Liver (tissue), 3 donors: ENCODE measurements at regions not wholly inside any gene's neighbourhood (a gene's known extent, or its start where the extent isn't known, plus 50 kb on each side); places are given as distances from the start of the nearest gene placed in this dataset.

ENCODE experiments used
- ATF3 ChIP-seq: IDR thresholded peaks from 2 replicates; pipeline ENCODE4 v1.6.1; 2016; ENCODE audit warnings: antibody characterized with exemption
- CTCF ChIP-seq: fragments of 150-350 bp; IDR thresholded peaks from 2 replicates; pipeline ENCODE4 v1.5.1; 2017; ENCODE audit warnings: improper control_type of control experiment, low read depth, low read length; ENCODE audit not compliant: missing input control
- FOXA1 ChIP-seq: IDR thresholded peaks from 2 replicates; pipeline ENCODE4 v1.6.1; 2016; ENCODE audit warnings: antibody characterized with exemption
- GABPA ChIP-seq, 2 donors: IDR thresholded peaks in 1 of 2; conservative IDR thresholded peaks in 1 of 2; 2 replicates each; pipeline ENCODE4 v1.6.1; 2016; ENCODE audit warnings: antibody characterized with exemption in 2 of 2, mild to moderate bottlenecking in 1 of 2, moderate library complexity in 1 of 2
- HNF4G ChIP-seq: IDR thresholded peaks from 2 replicates; pipeline ENCODE4 v1.6.1; 2016; ENCODE audit warnings: antibody characterized with exemption
- MAX ChIP-seq: IDR thresholded peaks from 2 replicates; pipeline ENCODE4 v1.6.1; 2016; ENCODE audit warnings: antibody characterized with exemption
- RAD21 ChIP-seq, 2 donors: IDR thresholded peaks; 2 replicates each; pipeline ENCODE4 v1.6.1; 2016; ENCODE audit warnings: antibody characterized with exemption in 2 of 2, mild to moderate bottlenecking in 2 of 2
- RXRA ChIP-seq, 2 donors: IDR thresholded peaks; 2 replicates each; pipeline ENCODE4 v1.6.1; 2017 to 2018; ENCODE audit warnings: antibody characterized with exemption in 2 of 2, mild to moderate bottlenecking in 1 of 2
- TAF1 ChIP-seq: conservative IDR thresholded peaks from 2 replicates; pipeline ENCODE4 v1.6.1; 2016; ENCODE audit warnings: antibody characterized with exemption, mild to moderate bottlenecking
- TF ChIP-seq, protein P1 (sequence below): IDR thresholded peaks from 2 replicates; pipeline ENCODE4 v1.6.1; 2016; ENCODE audit warnings: antibody characterized with exemption, mild to moderate bottlenecking
- donor health status: healthy.
- donor health status: healthy.

GRCh38 chr9:135375001-135375400 lies 104.6 kb upstream of the PPP1R26 start:
- TF ChIP-seq CTCF (no peak), RAD21 (IDR thresholded peaks at IDR 0.05) (no peak), GABPA (IDR thresholded peaks at IDR 0.05 in 1 of 2, conservative IDR thresholded peaks at IDR 0.05 in 1 of 2) (no peak), ATF3 (no peak), RXRA (IDR thresholded peaks at IDR 0.05) (no peak), FOXA1 (no peak), MAX (no peak), TAF1 (no peak), HNF4G (no peak)
- TF ChIP-seq, protein P1, sequence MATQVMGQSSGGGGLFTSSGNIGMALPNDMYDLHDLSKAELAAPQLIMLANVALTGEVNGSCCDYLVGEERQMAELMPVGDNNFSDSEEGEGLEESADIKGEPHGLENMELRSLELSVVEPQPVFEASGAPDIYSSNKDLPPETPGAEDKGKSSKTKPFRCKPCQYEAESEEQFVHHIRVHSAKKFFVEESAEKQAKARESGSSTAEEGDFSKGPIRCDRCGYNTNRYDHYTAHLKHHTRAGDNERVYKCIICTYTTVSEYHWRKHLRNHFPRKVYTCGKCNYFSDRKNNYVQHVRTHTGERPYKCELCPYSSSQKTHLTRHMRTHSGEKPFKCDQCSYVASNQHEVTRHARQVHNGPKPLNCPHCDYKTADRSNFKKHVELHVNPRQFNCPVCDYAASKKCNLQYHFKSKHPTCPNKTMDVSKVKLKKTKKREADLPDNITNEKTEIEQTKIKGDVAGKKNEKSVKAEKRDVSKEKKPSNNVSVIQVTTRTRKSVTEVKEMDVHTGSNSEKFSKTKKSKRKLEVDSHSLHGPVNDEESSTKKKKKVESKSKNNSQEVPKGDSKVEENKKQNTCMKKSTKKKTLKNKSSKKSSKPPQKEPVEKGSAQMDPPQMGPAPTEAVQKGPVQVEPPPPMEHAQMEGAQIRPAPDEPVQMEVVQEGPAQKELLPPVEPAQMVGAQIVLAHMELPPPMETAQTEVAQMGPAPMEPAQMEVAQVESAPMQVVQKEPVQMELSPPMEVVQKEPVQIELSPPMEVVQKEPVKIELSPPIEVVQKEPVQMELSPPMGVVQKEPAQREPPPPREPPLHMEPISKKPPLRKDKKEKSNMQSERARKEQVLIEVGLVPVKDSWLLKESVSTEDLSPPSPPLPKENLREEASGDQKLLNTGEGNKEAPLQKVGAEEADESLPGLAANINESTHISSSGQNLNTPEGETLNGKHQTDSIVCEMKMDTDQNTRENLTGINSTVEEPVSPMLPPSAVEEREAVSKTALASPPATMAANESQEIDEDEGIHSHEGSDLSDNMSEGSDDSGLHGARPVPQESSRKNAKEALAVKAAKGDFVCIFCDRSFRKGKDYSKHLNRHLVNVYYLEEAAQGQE: no peak
